ENCODE measurements at regions not wholly inside any gene's neighbourhood (a gene's known extent, or its start where the extent isn't known, plus 50 kb on each side); places are given as distances from the start of the nearest gene placed in this dataset.

- TF ChIP-seq CTCF (IDR thresholded peaks at IDR 0.05; ENCODE audit: insufficient read depth, low read depth, low read length) (no peak), EZH2 (IDR thresholded peaks at IDR 0.05; ENCODE audit: insufficient read depth, low read length) (no peak)
Observed at GRCh38 chr14:38074081-38074480, 133.6 kb upstream of the SSTR1 start.

All from astrocyte (in vitro differentiated cells and primary cell).